Retinal pigment epithelial cell (primary cell): ENCODE measurements at regions not wholly inside any gene's neighbourhood (a gene's known extent, or its start where the extent isn't known, plus 50 kb on each side); places are given as distances from the start of the nearest gene placed in this dataset.

ENCODE experiments used
- DNase-seq: peaks from one replicate; pipeline ENCODE4 v3.0.0-alpha.2; 2010; ENCODE audit warnings: low read depth
- H3K4me3 ChIP-seq: 2 replicates; pipeline ENCODE4 v1.5.1; 2011; ENCODE audit warnings: mild to moderate bottlenecking, low read length, control low read depth, moderate library complexity
- TF ChIP-seq, protein P1 (sequence below): conservative IDR thresholded peaks from 2 replicates; pipeline ENCODE4 v1.5.1; 2011; ENCODE audit warnings: low read depth, low read length, control low read depth, inconsistent platforms

DNA sequence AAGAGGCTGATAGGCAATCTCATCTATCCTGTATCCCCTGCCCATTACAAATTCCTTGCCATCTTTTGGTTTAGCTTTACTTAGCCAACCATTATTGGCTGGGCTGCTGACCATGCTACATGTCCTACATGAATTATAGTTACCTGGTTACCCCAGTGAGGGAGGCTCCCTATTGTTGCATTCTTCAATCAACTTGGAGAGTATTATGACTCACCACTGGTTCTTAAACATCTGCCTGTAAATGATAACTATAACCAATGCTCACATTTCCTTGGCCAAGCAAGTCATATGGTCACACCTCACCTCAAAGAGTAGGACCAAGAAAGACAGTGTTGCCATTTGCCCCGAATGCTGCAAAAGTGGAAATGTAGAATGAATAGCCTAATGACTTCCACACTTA is 297.6 kb downstream of the IL15 start:
- TF ChIP-seq, protein P1, sequence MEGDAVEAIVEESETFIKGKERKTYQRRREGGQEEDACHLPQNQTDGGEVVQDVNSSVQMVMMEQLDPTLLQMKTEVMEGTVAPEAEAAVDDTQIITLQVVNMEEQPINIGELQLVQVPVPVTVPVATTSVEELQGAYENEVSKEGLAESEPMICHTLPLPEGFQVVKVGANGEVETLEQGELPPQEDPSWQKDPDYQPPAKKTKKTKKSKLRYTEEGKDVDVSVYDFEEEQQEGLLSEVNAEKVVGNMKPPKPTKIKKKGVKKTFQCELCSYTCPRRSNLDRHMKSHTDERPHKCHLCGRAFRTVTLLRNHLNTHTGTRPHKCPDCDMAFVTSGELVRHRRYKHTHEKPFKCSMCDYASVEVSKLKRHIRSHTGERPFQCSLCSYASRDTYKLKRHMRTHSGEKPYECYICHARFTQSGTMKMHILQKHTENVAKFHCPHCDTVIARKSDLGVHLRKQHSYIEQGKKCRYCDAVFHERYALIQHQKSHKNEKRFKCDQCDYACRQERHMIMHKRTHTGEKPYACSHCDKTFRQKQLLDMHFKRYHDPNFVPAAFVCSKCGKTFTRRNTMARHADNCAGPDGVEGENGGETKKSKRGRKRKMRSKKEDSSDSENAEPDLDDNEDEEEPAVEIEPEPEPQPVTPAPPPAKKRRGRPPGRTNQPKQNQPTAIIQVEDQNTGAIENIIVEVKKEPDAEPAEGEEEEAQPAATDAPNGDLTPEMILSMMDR: no peak
- DNase-seq: no peak
- no peak overlapping the region for H3K4me3 ChIP-seq

DNA sequence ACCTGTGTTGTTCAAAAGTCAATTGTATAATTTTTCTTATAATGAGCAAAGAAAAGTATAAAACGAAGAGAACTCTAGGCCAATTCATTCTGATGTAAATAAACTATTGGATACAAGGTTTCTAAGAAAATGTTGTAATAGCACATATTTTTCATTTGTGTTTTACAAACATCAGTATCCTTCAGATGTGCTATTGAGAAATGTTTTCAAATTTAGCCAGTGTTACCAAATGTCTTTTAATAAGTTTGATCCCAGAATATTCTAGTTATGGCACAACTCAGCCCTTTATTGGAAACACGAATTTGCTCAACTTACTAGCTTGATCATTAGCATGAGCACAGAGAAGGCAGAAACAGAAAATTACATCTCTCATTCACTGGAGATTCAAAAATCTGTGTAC is 319.3 kb downstream of the IL15 start:
- H3K4me3 ChIP-seq: no peak overlapping the region
- DNase-seq: no peak
- TF ChIP-seq, protein P1: no peak

DNA sequence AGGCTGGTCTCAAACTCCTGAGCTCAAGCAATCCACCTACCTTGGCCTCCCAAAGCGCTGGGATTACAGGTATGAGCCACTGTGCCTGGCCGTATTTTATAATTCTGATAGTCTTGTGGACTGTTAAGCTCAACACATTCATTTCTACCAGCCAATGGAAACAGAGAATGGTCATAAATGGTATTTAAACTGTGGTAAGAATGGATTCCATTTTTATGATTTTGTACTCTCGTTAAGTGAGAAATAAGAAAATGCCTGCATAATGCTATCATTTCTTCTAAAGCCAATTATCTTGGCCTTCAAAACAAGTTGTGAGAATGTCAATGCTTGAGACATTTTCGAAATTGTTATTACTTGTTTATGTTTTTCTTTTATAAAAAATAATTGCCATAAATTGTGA is 321.0 kb downstream of the IL15 start:
- TF ChIP-seq, protein P1: no peak
- DNase-seq: no peak
- no peak overlapping the region for H3K4me3 ChIP-seq

DNA sequence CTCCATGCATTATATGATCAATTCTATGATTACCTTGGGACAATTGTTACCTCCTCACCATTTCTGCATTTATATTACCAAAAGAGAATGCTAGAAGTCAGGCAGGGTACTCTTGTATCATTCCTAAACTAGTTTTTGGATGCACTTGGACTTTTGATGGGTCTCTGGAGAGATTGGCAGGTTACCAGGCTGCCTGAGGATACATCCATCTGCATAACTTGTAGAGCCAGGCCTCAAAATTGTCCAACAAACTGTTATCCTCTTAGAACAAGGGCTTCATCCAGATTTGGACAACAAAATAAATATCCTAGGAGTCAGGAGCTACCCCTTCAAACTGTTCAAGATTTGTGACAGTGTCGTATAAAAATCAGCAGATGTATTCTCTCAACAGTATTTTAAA is 326.1 kb downstream of the IL15 start:
- TF ChIP-seq, protein P1: no peak
- no peak overlapping the region for H3K4me3 ChIP-seq
- DNase-seq: no peak

DNA sequence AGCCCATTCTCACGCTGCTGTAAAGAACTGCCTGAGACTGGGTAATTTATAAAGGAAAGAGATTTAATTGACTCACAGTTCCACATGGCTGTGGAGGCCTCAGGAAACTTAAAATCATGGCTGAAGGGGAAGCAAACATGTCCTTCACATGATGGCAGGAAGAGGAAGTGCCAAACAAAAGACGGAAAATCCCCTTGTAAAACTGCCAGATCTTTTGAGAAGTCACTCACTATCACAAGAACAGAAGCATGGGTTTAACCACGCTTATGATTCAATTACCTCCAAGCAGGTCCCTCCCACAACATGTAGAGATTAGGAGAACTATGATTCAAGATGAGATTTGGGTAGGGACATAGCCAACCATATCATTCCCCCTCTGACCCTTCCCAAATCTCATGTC is 335.5 kb downstream of the IL15 start:
- TF ChIP-seq, protein P1: no peak
- DNase-seq: no peak
- no peak overlapping the region for H3K4me3 ChIP-seq

DNA sequence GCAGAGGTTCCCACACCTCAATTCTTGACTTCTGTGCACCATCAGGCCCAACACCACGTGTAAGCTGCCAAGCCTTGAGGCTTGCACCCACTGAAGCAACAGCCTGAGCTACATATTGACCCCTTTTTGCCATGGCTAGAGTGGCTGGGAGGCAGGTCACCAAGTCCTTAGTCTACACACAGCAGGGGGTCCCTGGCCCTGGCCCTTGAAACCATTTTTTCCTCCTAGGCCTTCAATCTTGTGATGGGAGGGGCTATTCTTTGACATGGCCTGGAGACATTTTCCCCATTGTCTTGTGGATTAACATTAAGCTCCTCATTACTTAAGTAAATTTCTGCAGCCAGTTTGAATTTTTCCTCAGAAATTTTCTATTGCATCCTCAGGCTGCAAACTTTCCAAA is 336.6 kb downstream of the IL15 start:
- H3K4me3 ChIP-seq: no peak overlapping the region
- no peak for DNase-seq
- TF ChIP-seq, protein P1: no peak
